H9 (cell line): ENCODE measurements at regions not wholly inside any gene's neighbourhood (a gene's known extent, or its start where the extent isn't known, plus 50 kb on each side); places are given as distances from the start of the nearest gene placed in this dataset.

Experiments used
- DNase-seq: peaks from one replicate; pipeline ENCODE4 v3.0.0-alpha.2; 2017
- H2AFZ ChIP-seq: one replicate; pipeline ENCODE4 v1.6.1; 2013; ENCODE audit warnings: mild to moderate bottlenecking, low read length, control low read depth, moderate library complexity
- H2AK5ac ChIP-seq: 2 replicates; pipeline ENCODE4 v1.6.1; 2013; ENCODE audit warnings: low read length, control low read depth, mixed read lengths; ENCODE audit not compliant: insufficient read length
- H2BK120ac ChIP-seq: one replicate; pipeline ENCODE4 v1.6.1; 2013; ENCODE audit warnings: low read depth, mild to moderate bottlenecking, low read length, control low read depth, inconsistent platforms; ENCODE audit not compliant: poor library complexity, severe bottlenecking
- H2BK12ac ChIP-seq: 2 replicates; pipeline ENCODE4 v1.6.1; 2013; ENCODE audit warnings: low read length, control low read depth, mixed read lengths, low read depth; ENCODE audit not compliant: insufficient read length
- H2BK15ac ChIP-seq: 2 replicates; pipeline ENCODE4 v1.6.1; 2013; ENCODE audit warnings: low read depth, low read length, control low read depth
- H2BK20ac ChIP-seq: one replicate; pipeline ENCODE4 v1.6.1; 2013; ENCODE audit warnings: low read depth, mild to moderate bottlenecking, low read length, control low read depth, inconsistent platforms; ENCODE audit not compliant: poor library complexity, severe bottlenecking
- H2BK5ac ChIP-seq: 2 replicates; pipeline ENCODE4 v1.6.1; 2013; ENCODE audit warnings: low read length, control low read depth, mixed read lengths; ENCODE audit not compliant: insufficient read length
- H3K14ac ChIP-seq: 2 replicates; pipeline ENCODE4 v1.6.1; 2013; ENCODE audit warnings: low read length, control low read depth; ENCODE audit not compliant: insufficient read depth
- H3K18ac ChIP-seq: 2 replicates; pipeline ENCODE4 v1.6.1; 2013; ENCODE audit warnings: low read depth, mild to moderate bottlenecking, mixed read lengths, low read length, control low read depth; ENCODE audit not compliant: insufficient read length
- H3K23ac ChIP-seq: 2 replicates; pipeline ENCODE4 v1.6.1; 2013; ENCODE audit warnings: low read length, control low read depth, mixed read lengths, low read depth; ENCODE audit not compliant: insufficient read length
- H3K23me2 ChIP-seq: 2 replicates; pipeline ENCODE4 v1.6.1; 2013; ENCODE audit warnings: low read depth, mild to moderate bottlenecking, mixed read lengths, low read length, control low read depth; ENCODE audit not compliant: insufficient read length, poor library complexity, severe bottlenecking
- H3K27ac ChIP-seq: 2 replicates; pipeline ENCODE4 v1.5.1; 2013; ENCODE audit warnings: low read length, control low read depth, mixed read lengths, low read depth; ENCODE audit not compliant: insufficient read length
- H3K27me3 ChIP-seq: 2 replicates; pipeline ENCODE4 v1.6.1; 2013; ENCODE audit warnings: low read length, control low read depth, inconsistent platforms; ENCODE audit not compliant: insufficient read depth
- H3K4ac ChIP-seq: 2 replicates; pipeline ENCODE4 v1.6.1; 2013; ENCODE audit warnings: low read depth, mild to moderate bottlenecking, control low read depth, inconsistent platforms, low read length, moderate library complexity
- H3K4me1 ChIP-seq: 2 replicates; pipeline ENCODE4 v1.6.1; 2013; ENCODE audit warnings: low read length, control low read depth, inconsistent platforms; ENCODE audit not compliant: insufficient read depth
- H3K4me2 ChIP-seq: 2 replicates; pipeline ENCODE4 v1.6.1; 2013; ENCODE audit warnings: low read length, control low read depth, mixed read lengths; ENCODE audit not compliant: insufficient read length, insufficient read depth
- H3K56ac ChIP-seq: 2 replicates; pipeline ENCODE4 v1.6.1; 2013; ENCODE audit warnings: low read depth, mild to moderate bottlenecking, mixed read lengths, low read length, control low read depth; ENCODE audit not compliant: insufficient read length
- H3K79me1 ChIP-seq: 2 replicates; pipeline ENCODE4 v1.6.1; 2013; ENCODE audit warnings: low read depth, mild to moderate bottlenecking, moderate library complexity, low read length, control low read depth, inconsistent platforms; ENCODE audit not compliant: insufficient read depth, poor library complexity, severe bottlenecking
- H3K79me2 ChIP-seq: 2 replicates; pipeline ENCODE4 v1.6.1; 2013; ENCODE audit warnings: low read length, control low read depth, inconsistent platforms; ENCODE audit not compliant: insufficient read depth
- H3K9ac ChIP-seq: 2 replicates; pipeline ENCODE4 v1.6.1; 2013; ENCODE audit warnings: low read length, control low read depth, mixed read lengths; ENCODE audit not compliant: insufficient read length; ENCODE audit errors: extremely low read depth
- H3K9me3 ChIP-seq: one replicate; pipeline ENCODE4 v1.6.1; 2013; ENCODE audit warnings: low read depth, low read length, inconsistent platforms; ENCODE audit not compliant: control insufficient read depth
- H3T11ph ChIP-seq: one replicate; pipeline ENCODE4 v1.6.1; 2013; ENCODE audit warnings: mild to moderate bottlenecking, low read length, control low read depth, inconsistent platforms
- H4K20me1 ChIP-seq: one replicate; pipeline ENCODE4 v1.6.1; 2013; ENCODE audit not compliant: control insufficient read depth, insufficient read length, insufficient read depth
- H4K5ac ChIP-seq: 2 replicates; pipeline ENCODE4 v1.6.1; 2013; ENCODE audit warnings: low read depth, mild to moderate bottlenecking, mixed read lengths, low read length, control low read depth; ENCODE audit not compliant: insufficient read length
- H4K8ac ChIP-seq: replicated peaks from 2 replicates; pipeline ENCODE4 v1.6.1; 2013; ENCODE audit warnings: low read length, control low read depth, mixed read lengths, low read depth; ENCODE audit not compliant: insufficient read length
- H4K91ac ChIP-seq: 2 replicates; pipeline ENCODE4 v1.6.1; 2013; ENCODE audit warnings: low read depth, mild to moderate bottlenecking, moderate library complexity, mixed read lengths, low read length, control low read depth; ENCODE audit not compliant: insufficient read length
- H3K27ac Mint-ChIP-seq, 3 experiments: 2 replicates in 2 of 3; 3 replicates in 1 of 3; pipeline ENCODE4 v1.8.0; 2020 to 2021; ENCODE audit warnings: mixed read lengths in 3 of 3, mild to moderate bottlenecking in 1 of 3, moderate library complexity in 1 of 3
- H3K27me3 Mint-ChIP-seq: 2 replicates; pipeline ENCODE4 v1.8.0; 2021; ENCODE audit warnings: low read depth, mild to moderate bottlenecking, moderate library complexity, mixed read lengths
- H3K36me3 Mint-ChIP-seq, 3 experiments: 2 replicates in 2 of 3; 3 replicates in 1 of 3; pipeline ENCODE4 v1.8.0; 2020 to 2021; ENCODE audit warnings: low read depth in 3 of 3, mixed read lengths in 3 of 3; ENCODE audit not compliant: insufficient read depth in 1 of 3
- H3K4me1 Mint-ChIP-seq, 2 experiments: 2 replicates each; pipeline ENCODE4 v1.8.0; 2020; ENCODE audit warnings: mixed read lengths in 2 of 2
- H3K4me3 Mint-ChIP-seq, 2 experiments: 2 replicates in 1 of 2; 3 replicates in 1 of 2; pipeline ENCODE4 v1.8.0; 2020 to 2021; ENCODE audit warnings: mild to moderate bottlenecking in 2 of 2, mixed read lengths in 2 of 2, moderate library complexity in 1 of 2
- H3K9me3 Mint-ChIP-seq, 2 experiments: 2 replicates in 1 of 2; 3 replicates in 1 of 2; pipeline ENCODE4 v1.8.0; 2020; ENCODE audit warnings: mild to moderate bottlenecking in 2 of 2, mixed read lengths in 2 of 2, moderate library complexity in 1 of 2
- WGBS: extraction: QIAGEN DNeasy Blood & Tissue Kit; methylation state at CpG from one replicate; pipeline ENCODE4 v1.1.7; 2013; ENCODE audit warnings: missing lambda C conversion rate, low lambda C conversion rate, mixed read lengths; ENCODE audit not compliant: insufficient read length; ENCODE audit errors: extremely low coverage; 5-methylcytosine and 5-hydroxymethylcytosine counted together
- TF ChIP-seq, protein P1 (sequence below): fragments of 200-600 bp; sonication (generic); conservative IDR thresholded peaks from 3 replicates; pipeline ENCODE4 v1.8.0; 2021; ENCODE audit warnings: antibody characterized with exemption, mild to moderate bottlenecking

DNA sequence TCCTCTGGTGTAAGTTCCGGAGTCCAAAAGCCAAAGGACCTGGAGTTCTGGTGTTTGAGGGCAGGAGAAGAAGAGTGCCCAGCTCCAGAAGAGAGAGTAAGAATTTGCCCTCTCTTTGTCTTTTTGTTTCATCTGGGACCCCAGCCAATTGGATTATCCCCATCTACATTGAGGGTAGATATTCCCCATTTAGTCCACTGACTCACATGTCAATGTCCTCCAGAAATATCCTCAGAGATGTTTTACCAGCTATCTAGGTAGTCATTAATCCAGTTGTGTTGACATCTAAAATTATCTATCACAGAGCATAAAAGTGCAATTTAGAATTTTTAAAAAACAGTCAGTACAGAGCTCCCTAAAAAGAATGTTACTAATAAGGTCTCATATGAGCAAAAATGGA is 132.9 kb upstream of the TMEM47 start:
- H3K4me1 ChIP-seq, result no peaks in the 10 kb centered on the region
- H4K20me1 ChIP-seq, result no peaks in the 10 kb centered on the region
- no peaks in the 10 kb centered on the region for H3K79me1 ChIP-seq
- no peak overlapping the region for H2BK15ac ChIP-seq
- no peak overlapping the region for H3T11ph ChIP-seq
- no peak overlapping the region for H2BK120ac ChIP-seq
- no peaks in the 10 kb centered on the region for H3K23me2 ChIP-seq
- no peak overlapping the region for H3K4me3 Mint-ChIP-seq
- TF ChIP-seq, protein P1, sequence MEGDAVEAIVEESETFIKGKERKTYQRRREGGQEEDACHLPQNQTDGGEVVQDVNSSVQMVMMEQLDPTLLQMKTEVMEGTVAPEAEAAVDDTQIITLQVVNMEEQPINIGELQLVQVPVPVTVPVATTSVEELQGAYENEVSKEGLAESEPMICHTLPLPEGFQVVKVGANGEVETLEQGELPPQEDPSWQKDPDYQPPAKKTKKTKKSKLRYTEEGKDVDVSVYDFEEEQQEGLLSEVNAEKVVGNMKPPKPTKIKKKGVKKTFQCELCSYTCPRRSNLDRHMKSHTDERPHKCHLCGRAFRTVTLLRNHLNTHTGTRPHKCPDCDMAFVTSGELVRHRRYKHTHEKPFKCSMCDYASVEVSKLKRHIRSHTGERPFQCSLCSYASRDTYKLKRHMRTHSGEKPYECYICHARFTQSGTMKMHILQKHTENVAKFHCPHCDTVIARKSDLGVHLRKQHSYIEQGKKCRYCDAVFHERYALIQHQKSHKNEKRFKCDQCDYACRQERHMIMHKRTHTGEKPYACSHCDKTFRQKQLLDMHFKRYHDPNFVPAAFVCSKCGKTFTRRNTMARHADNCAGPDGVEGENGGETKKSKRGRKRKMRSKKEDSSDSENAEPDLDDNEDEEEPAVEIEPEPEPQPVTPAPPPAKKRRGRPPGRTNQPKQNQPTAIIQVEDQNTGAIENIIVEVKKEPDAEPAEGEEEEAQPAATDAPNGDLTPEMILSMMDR, result no peak
- no peak overlapping the region for H3K27ac Mint-ChIP-seq
- no peak overlapping the region for H2AK5ac ChIP-seq
- no peak overlapping the region for H4K8ac ChIP-seq
- no peaks in the 10 kb centered on the region for H3K79me2 ChIP-seq
- no peak overlapping the region for H2BK12ac ChIP-seq
- no peaks in the 10 kb centered on the region for H3K4me1 Mint-ChIP-seq
- no peak overlapping the region for H2BK20ac ChIP-seq
- H3K27me3 Mint-ChIP-seq, result no peaks in the 10 kb centered on the region
- no peak overlapping the region for H3K23ac ChIP-seq
- no peak for DNase-seq
- no CpG with 5 or more reads among the region's 1 CpG for WGBS
- H3K56ac ChIP-seq, result no peak overlapping the region
- no peak overlapping the region for H3K4ac ChIP-seq
- no peak overlapping the region for H2BK5ac ChIP-seq
- peaks cover 13 to 56% of the 10 kb centered on the region in 2 experiments for H3K9me3 Mint-ChIP-seq
- no peak overlapping the region for H2AFZ ChIP-seq
- no peak overlapping the region for H3K27ac ChIP-seq
- peaks cover 0 to 6% (median 0%) of the 10 kb centered on the region in 3 experiments; a peak in 2 of 7 replicates for H3K36me3 Mint-ChIP-seq
- H3K4me2 ChIP-seq, result no peak overlapping the region
- no peak overlapping the region for H4K5ac ChIP-seq
- no peaks in the 10 kb centered on the region for H3K9me3 ChIP-seq
- H3K18ac ChIP-seq, result no peak overlapping the region
- H4K91ac ChIP-seq, result no peak overlapping the region
- H3K27me3 ChIP-seq, result no peaks in the 10 kb centered on the region
- no peak overlapping the region for H3K14ac ChIP-seq
- H3K9ac ChIP-seq, result no peak overlapping the region
